ENCODE measurements at regions not wholly inside any gene's neighbourhood (a gene's known extent, or its start where the extent isn't known, plus 50 kb on each side); places are given as distances from the start of the nearest gene placed in this dataset.

GRCh38 chr12:90124289-90124688 lies 415.7 kb upstream of the ATP2B1 start:
- H3K27ac ChIP-seq, result no peak overlapping the region
- peaks cover 8 to 14% of the 10 kb centered on the region in 2 donors for H3K9me3 ChIP-seq
- 71 to 88% methylated on average over 1 to 2 of the region's 2 CpGs for WGBS, 2 donors (ENCODE audit: low coverage in 1 of 2)
- H3K4me3 ChIP-seq, result no peak overlapping the region
- intact Hi-C loops (cut with DNase I; ENCODE audit: low total_unique reads), result no loop called here
- no peaks in the 10 kb centered on the region for H3K27me3 ChIP-seq
- H3K4me1 ChIP-seq, result peaks cover 0 to 4% (median 1%) of the 10 kb centered on the region in 4 donors
- no peaks in the 10 kb centered on the region for H3K36me3 ChIP-seq
- TF ChIP-seq CTCF (IDR thresholded peaks at IDR 0.05), result no peak
- no peak for TF ChIP-seq POLR2A (IDR thresholded peaks at IDR 0.05)
- no peak for TF ChIP-seq EP300 (IDR thresholded peaks at IDR 0.05; ENCODE audit: low read depth)
- TF ChIP-seq POLR2AphosphoS5 (IDR thresholded peaks at IDR 0.05), result no peak
- in situ Hi-C loops (cut with MboI; ENCODE audit: low pct_ligation_motif_present in 1 of 4, low pct_unique_long_range_greater_than_20kb in 1 of 4, low sequenced_read_pairs in 3 of 4), result loop anchor here in 1 of 4 donors (25.0 kb wide), 1 partner anchor 562 kb away; no protein-coding TSS in a partner anchor
- no peak for DNase-seq

DNA sequence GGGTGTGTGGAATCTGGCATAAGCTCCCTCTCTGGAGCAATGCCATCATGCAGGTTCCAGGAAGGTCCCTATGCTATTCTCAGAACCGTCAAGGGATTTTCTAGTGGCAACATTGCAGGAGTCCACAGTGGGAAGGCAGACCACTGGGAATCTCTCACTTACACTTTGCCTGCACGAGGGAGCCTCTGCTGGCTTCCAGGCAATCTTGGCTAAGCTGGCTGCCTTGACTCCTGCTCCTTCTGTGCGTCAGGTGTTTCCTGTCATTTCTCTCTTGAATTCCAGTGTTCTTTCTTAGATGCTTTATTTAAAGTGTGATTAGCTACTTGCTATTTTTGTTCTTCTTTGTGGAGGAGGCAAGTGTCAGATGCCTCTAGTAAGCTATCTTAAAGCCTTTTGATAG lies 414.0 kb upstream of the ATP2B1 start:
- Histone ChIP-seq H3K9me3 (peaks cover 8 to 15% of the 10 kb centered on the region in 2 donors), H3K36me3 (no peaks in the 10 kb centered on the region), H3K4me3 (no peak overlapping the region), H3K27me3 (no peaks in the 10 kb centered on the region), H3K4me1 (no peaks in the 10 kb centered on the region), H3K27ac (no peak overlapping the region)
- in situ Hi-C loops (cut with MboI; ENCODE audit: low pct_ligation_motif_present in 1 of 4, low pct_unique_long_range_greater_than_20kb in 1 of 4, low sequenced_read_pairs in 3 of 4), result loop anchor here in 1 of 4 donors (25.0 kb wide), 1 partner anchor 560 kb away; no protein-coding TSS in a partner anchor
- intact Hi-C loops (cut with DNase I; ENCODE audit: low total_unique reads), result no loop called here
- no peak for TF ChIP-seq CTCF (IDR thresholded peaks at IDR 0.05)
- no peak for TF ChIP-seq POLR2A (IDR thresholded peaks at IDR 0.05)
- TF ChIP-seq EP300 (IDR thresholded peaks at IDR 0.05; ENCODE audit: low read depth), result no peak
- no peak for TF ChIP-seq POLR2AphosphoS5 (IDR thresholded peaks at IDR 0.05)
- 69 to 70% methylated on average over 2 to 3 of the region's 3 CpGs for WGBS, 2 donors (ENCODE audit: low coverage in 1 of 2)
- no peak for DNase-seq

DNA sequence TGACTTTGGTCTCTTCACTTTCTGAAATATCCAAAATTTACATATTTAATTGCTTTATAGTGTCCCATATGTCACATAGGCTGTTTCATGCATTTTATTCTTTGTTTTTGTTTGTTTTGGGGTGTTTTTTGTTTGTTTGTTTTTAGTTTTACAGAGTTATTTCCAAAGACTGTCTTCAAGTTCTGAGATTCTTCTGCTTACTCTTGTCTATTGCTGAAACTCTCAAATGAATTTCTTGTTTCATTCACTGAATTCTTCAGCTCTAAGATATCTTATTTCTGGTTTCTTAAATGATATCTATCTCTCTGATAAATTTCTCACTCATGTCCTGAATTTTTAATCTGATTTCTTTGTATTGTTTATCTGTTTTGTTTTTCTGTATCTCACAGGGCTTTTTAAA lies 412.0 kb upstream of the ATP2B1 start:
- in situ Hi-C loops (cut with MboI; ENCODE audit: low pct_ligation_motif_present in 1 of 4, low pct_unique_long_range_greater_than_20kb in 1 of 4, low sequenced_read_pairs in 3 of 4) (loop anchor here in 1 of 4 donors (25.0 kb wide), 1 partner anchor 558 kb away; no protein-coding TSS in a partner anchor), intact Hi-C loops (cut with DNase I; ENCODE audit: low total_unique reads) (no loop called here)
- no peak overlapping the region for H3K4me3 ChIP-seq
- no peaks in the 10 kb centered on the region for H3K36me3 ChIP-seq
- no peaks in the 10 kb centered on the region for H3K4me1 ChIP-seq
- no peaks in the 10 kb centered on the region for H3K27me3 ChIP-seq
- no peak overlapping the region for H3K27ac ChIP-seq
- H3K9me3 ChIP-seq, result peaks cover 8 to 15% of the 10 kb centered on the region in 2 donors
- no peak for DNase-seq
- TF ChIP-seq CTCF (IDR thresholded peaks at IDR 0.05), result no peak
- no peak for TF ChIP-seq POLR2A (IDR thresholded peaks at IDR 0.05)
- TF ChIP-seq POLR2AphosphoS5 (IDR thresholded peaks at IDR 0.05), result no peak
- no peak for TF ChIP-seq EP300 (IDR thresholded peaks at IDR 0.05; ENCODE audit: low read depth)

DNA sequence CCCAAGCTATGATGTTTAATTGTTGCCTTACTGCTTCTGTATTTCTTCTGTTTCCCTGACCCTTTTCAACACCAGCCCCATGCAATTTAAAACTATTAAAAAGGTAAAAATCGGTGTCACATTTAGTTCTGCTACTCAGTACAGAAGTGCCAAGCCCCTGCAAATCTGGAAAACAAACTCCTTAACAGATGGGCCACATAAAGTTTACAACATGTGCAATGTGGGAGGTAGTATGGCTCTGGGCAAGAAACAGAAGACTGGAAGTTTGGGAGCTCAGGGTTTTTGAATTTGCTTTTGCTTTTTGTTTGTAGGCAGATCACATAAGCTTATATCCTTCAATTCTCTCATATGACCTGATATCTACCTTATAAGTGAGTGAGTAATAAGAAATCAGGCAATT lies 404.0 kb upstream of the ATP2B1 start:
- in situ Hi-C loops (cut with MboI; ENCODE audit: low pct_ligation_motif_present in 1 of 4, low pct_unique_long_range_greater_than_20kb in 1 of 4, low sequenced_read_pairs in 3 of 4), result loop anchor here in 1 of 4 donors (25.0 kb wide), 1 partner anchor 550 kb away; no protein-coding TSS in a partner anchor
- WGBS, 2 donors (ENCODE audit: low coverage in 1 of 2), result 50 to 79% methylated on average over 1 of the region's 1 CpG
- DNase-seq, result no peak
- Histone ChIP-seq H3K4me3 (no peak overlapping the region), H3K9me3 (no peaks in the 10 kb centered on the region), H3K27me3 (no peaks in the 10 kb centered on the region), H3K36me3 (no peaks in the 10 kb centered on the region), H3K4me1 (no peaks in the 10 kb centered on the region), H3K27ac (no peak overlapping the region)
- TF ChIP-seq EP300 (IDR thresholded peaks at IDR 0.05; ENCODE audit: low read depth) (no peak), CTCF (IDR thresholded peaks at IDR 0.05) (no peak), POLR2A (IDR thresholded peaks at IDR 0.05) (no peak), POLR2AphosphoS5 (IDR thresholded peaks at IDR 0.05) (no peak)
- intact Hi-C loops (cut with DNase I; ENCODE audit: low total_unique reads), result no loop called here

Measured in transverse colon (tissue), 4 donors.